ENCODE measurements at regions not wholly inside any gene's neighbourhood (a gene's known extent, or its start where the extent isn't known, plus 50 kb on each side); places are given as distances from the start of the nearest gene placed in this dataset.

DNA sequence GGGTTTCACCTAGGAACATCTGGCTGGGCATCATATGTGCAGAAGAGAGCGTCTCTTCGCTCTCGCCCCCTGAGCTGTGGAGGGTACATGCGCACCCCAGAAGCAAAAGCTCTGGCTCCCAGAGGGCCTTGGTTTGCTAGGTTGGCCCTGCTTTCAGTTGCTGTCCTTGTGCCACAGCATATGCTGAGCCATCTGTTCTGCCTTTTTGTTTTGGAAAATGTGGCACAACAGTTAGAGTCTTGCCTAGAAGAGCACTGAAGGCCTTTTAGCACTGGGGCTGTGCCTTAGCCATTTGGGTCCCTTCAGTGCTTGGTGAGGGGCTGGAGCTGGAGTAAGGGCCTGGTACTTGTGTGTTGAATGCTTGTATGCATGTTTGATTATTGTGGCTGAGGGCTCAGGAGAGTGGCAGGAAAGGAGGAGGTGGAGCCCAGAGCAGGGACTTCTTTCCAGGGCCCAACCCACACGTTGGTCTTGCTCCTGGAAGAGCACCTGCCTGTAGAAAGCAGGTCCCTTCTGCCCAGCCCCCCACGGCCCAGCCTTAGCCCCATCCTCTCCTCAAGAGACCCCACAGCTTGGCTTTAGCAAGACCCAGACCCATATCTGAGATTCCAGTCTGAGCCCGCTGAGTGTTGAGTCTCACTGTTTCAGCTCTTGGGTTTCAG, 113.7 kb downstream of the SLC25A47 start:
- no peaks in the 10 kb centered on the region for H3K36me3 ChIP-seq (ENCODE audit: control insufficient read depth, insufficient read depth, low read length)
- no peak overlapping the region for H3K4me3 ChIP-seq (ENCODE audit: low read depth, low read length)
- no peaks in the 10 kb centered on the region for H3K27me3 ChIP-seq (ENCODE audit: control insufficient read depth, insufficient read depth, low read length)
- H3K4me1 ChIP-seq (ENCODE audit: control insufficient read depth, insufficient read depth, low read length): peaks cover 6% of the 10 kb centered on the region
- H3K9me3 ChIP-seq (ENCODE audit: control insufficient read depth, insufficient read depth, low read length): no peaks in the 10 kb centered on the region
- H3K9ac ChIP-seq (ENCODE audit: low read depth, low read length): no peak overlapping the region

DNA sequence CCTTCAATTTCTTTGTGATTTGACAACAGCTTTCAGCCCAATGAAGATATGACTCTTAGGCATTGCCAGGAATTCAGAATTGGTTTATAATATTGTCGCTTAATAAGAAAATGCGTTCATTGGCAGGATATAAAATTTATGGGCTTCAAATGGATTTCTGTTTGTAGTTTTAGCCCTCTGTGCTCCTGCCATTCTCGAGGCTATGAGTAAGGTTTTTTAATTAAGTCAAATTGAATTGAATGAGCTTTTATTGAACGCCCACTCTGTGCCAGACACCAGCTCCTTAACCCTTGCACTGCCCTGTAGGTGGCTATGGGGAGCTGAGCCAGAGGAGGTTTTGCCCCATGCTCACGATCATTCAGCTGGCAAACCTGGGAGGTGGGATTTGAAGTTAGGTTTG, 115.1 kb downstream of the SLC25A47 start:
- Histone ChIP-seq H3K4me3 (ENCODE audit: low read depth, low read length) (no peak overlapping the region), H3K36me3 (ENCODE audit: control insufficient read depth, insufficient read depth, low read length) (no peaks in the 10 kb centered on the region), H3K9ac (ENCODE audit: low read depth, low read length) (no peak overlapping the region), H3K4me1 (ENCODE audit: control insufficient read depth, insufficient read depth, low read length) (peaks cover 13% of the 10 kb centered on the region), H3K27me3 (ENCODE audit: control insufficient read depth, insufficient read depth, low read length) (no peaks in the 10 kb centered on the region), H3K9me3 (ENCODE audit: control insufficient read depth, insufficient read depth, low read length) (no peaks in the 10 kb centered on the region)

DNA sequence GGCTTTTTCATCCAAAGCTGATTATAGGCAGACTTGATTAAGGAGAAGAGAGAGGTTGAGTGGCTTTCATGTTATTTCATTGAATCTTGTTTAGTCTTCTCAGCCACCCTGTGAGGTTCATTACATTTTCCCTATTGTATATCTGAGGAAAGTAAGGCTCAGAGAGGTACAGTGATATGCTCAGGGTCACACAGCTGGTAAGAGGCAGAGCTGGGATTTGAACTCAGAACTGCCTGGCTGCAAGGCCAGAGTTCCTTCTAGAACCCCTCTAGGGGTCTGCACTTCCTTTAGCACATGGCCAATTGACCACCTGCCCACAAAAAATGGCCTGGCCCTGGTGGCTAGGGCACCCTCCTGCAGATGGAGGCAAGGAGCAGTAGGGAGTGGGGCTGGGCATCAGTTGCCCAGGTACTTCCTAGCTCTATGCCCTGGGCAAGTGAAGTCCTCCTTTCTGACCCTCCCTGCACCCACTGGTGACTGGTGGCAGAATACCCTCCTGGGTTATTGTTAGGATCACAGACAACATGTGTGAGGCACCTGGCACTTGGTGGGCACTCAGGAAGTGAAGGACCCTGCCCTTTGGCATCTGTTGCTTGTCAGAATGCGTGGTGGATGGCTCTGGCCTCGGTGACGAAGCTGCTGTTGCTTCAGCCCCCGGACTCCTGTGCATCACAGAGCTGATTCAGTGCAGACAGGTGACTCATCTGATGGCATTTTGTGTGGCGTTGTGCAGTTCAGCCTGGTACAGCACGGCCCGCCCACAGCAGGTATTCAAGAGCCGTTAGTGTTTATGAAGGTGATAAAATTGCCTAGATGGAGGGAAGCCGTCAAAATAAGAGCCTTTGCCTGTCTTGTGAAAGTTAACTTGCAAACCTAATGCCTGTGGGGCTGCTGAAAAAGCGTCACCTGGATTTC, 115.8 kb downstream of the SLC25A47 start:
- Histone ChIP-seq H3K36me3 (ENCODE audit: control insufficient read depth, insufficient read depth, low read length) (no peaks in the 10 kb centered on the region), H3K9me3 (ENCODE audit: control insufficient read depth, insufficient read depth, low read length) (no peaks in the 10 kb centered on the region), H3K27me3 (ENCODE audit: control insufficient read depth, insufficient read depth, low read length) (no peaks in the 10 kb centered on the region), H3K4me3 (ENCODE audit: low read depth, low read length) (no peak overlapping the region), H3K4me1 (ENCODE audit: control insufficient read depth, insufficient read depth, low read length) (peaks cover 17% of the 10 kb centered on the region), H3K9ac (ENCODE audit: low read depth, low read length) (no peak overlapping the region)

DNA sequence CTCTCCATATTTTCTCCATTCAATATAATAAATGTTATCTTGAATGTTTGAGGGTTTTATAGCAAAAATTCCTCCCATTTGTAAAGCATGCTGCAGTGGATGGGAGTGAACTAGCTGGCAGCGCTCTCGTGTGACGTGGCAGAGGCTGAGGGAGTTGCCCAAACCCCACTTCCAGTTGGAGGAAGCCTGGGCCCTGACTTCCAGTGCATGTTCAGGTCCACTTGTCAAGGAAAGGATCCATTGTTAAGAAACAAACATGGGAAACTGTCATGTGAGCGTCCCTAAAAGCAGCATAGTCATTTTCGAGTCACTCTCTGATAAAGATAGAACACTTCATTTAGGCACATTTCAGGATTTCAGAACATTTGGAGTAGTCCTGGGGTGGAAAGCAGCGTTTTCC, 116.6 kb downstream of the SLC25A47 start:
- H3K9ac ChIP-seq (ENCODE audit: low read depth, low read length): no peak overlapping the region

DNA sequence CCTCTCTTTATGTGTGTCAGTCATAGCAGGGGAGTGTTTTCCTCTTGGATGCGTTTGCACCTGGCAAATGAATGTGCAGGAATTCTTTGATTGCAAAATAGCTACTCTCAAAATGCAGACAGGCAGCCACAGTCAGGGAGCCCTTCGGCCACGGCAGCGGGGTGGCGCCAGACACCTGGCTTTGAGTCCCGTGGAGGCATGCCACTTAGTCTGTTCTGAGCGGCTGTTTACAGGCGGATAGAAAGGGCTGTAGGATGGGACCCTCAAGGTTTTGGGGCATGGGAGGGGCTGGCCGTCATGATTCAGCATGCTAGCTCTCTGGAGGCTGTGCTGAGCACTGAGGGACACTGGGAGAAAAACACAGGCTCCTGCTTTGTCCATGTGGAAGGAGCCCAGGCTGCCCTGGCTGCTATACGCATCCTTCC, 117.1 kb downstream of the SLC25A47 start:
- no peaks in the 10 kb centered on the region for H3K27me3 ChIP-seq (ENCODE audit: control insufficient read depth, insufficient read depth, low read length)
- no peak overlapping the region for H3K4me3 ChIP-seq (ENCODE audit: low read depth, low read length)
- no peaks in the 10 kb centered on the region for H3K9me3 ChIP-seq (ENCODE audit: control insufficient read depth, insufficient read depth, low read length)
- peaks cover 19% of the 10 kb centered on the region for H3K4me1 ChIP-seq (ENCODE audit: control insufficient read depth, insufficient read depth, low read length)
- H3K36me3 ChIP-seq (ENCODE audit: control insufficient read depth, insufficient read depth, low read length): no peaks in the 10 kb centered on the region
- H3K9ac ChIP-seq (ENCODE audit: low read depth, low read length): no peak overlapping the region

More for the DNA sequence above, 116.6 kb downstream of the SLC25A47 start:
- Histone ChIP-seq H3K36me3 (ENCODE audit: control insufficient read depth, insufficient read depth, low read length) (no peaks in the 10 kb centered on the region), H3K9me3 (ENCODE audit: control insufficient read depth, insufficient read depth, low read length) (no peaks in the 10 kb centered on the region), H3K4me3 (ENCODE audit: low read depth, low read length) (no peak overlapping the region), H3K27me3 (ENCODE audit: control insufficient read depth, insufficient read depth, low read length) (no peaks in the 10 kb centered on the region), H3K4me1 (ENCODE audit: control insufficient read depth, insufficient read depth, low read length) (peaks cover 19% of the 10 kb centered on the region)

DNA sequence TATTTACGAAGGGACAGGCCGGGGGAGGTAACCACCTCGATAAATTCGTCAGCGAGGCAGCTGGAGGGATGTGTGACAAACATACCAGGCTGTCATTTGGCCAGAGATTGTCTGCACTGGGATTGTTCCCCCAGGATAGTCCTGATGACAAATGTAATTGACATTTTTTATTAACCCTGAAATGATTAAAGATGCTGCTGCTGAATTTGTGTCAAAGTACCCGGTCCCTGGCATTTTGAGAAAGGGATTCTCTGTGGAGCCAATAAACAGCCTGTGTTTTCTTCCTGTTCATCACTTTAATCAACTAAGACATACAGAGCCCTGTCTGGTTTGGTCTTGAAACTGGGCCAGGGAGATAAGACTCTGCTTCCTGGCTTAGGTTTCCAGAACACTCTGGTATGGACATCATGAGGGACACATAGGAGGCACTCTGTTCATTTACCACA, 117.6 kb downstream of the SLC25A47 start:
- Histone ChIP-seq H3K36me3 (ENCODE audit: control insufficient read depth, insufficient read depth, low read length) (no peaks in the 10 kb centered on the region), H3K4me1 (ENCODE audit: control insufficient read depth, insufficient read depth, low read length) (peaks cover 19% of the 10 kb centered on the region), H3K27me3 (ENCODE audit: control insufficient read depth, insufficient read depth, low read length) (no peaks in the 10 kb centered on the region), H3K9ac (ENCODE audit: low read depth, low read length) (no peak overlapping the region), H3K4me3 (ENCODE audit: low read depth, low read length) (no peak overlapping the region), H3K9me3 (ENCODE audit: control insufficient read depth, insufficient read depth, low read length) (no peaks in the 10 kb centered on the region)

DNA sequence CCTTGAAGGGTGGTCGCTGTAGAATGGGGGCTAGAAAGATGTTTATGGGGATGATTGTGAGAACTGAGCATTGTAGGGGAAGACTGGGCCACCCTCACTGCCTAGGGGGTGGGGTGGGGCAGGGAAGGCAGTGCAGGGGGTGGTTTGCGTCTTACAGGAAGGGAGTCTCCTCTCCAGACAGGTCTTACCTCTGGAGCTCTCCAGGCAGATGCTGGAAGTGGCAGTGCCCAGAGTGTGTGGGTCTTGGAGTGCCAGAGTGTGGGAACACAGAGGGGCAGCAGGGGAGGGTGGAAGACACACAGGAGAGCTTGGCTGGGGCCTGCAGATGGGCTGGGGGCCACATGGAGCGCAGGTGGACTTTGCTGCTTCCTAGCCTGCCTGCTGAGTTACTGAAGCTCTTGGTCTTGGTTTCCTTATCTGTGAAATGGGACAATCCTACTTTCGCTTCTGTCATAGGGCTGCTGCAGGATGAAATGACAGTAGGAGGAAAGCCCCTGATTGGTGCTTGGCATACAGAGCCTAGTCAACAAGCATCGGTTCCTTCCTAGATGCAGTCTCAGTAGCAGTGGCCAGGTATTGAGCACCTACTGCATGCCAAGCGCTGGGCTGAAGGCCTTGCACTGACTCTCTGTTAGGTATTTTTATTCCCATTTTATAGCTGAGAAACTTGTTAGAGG, 118.3 kb downstream of the SLC25A47 start:
- H3K27me3 ChIP-seq (ENCODE audit: control insufficient read depth, insufficient read depth, low read length): no peaks in the 10 kb centered on the region
- H3K4me3 ChIP-seq (ENCODE audit: low read depth, low read length): no peak overlapping the region
- H3K9ac ChIP-seq (ENCODE audit: low read depth, low read length): no peak overlapping the region
- peaks cover 19% of the 10 kb centered on the region for H3K4me1 ChIP-seq (ENCODE audit: control insufficient read depth, insufficient read depth, low read length)
- no peaks in the 10 kb centered on the region for H3K9me3 ChIP-seq (ENCODE audit: control insufficient read depth, insufficient read depth, low read length)
- no peaks in the 10 kb centered on the region for H3K36me3 ChIP-seq (ENCODE audit: control insufficient read depth, insufficient read depth, low read length)

DNA sequence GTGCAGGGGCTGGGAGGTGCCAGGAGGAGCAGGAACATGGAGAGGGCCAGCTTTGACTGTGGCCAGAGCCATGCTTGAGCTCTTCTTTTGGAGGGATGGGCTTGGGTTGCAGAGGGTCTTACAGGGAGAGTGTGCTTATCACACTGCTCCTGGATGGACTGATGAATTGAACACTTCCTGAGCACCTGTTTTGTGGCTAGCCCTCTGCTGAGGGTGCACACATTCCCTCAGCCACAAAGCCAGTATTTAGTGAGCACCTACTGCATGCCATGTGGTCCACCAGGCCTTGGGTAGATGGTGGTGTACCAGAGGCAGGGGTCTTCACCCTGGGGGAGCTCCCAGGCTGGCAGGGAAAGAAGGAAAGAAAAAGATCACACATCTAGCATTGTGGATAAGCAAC, 118.9 kb downstream of the SLC25A47 start:
- H3K27me3 ChIP-seq (ENCODE audit: control insufficient read depth, insufficient read depth, low read length): no peaks in the 10 kb centered on the region
- no peak overlapping the region for H3K9ac ChIP-seq (ENCODE audit: low read depth, low read length)
- no peaks in the 10 kb centered on the region for H3K36me3 ChIP-seq (ENCODE audit: control insufficient read depth, insufficient read depth, low read length)
- H3K4me1 ChIP-seq (ENCODE audit: control insufficient read depth, insufficient read depth, low read length): peaks cover 23% of the 10 kb centered on the region
- no peaks in the 10 kb centered on the region for H3K9me3 ChIP-seq (ENCODE audit: control insufficient read depth, insufficient read depth, low read length)
- no peak overlapping the region for H3K4me3 ChIP-seq (ENCODE audit: low read depth, low read length)

DNA sequence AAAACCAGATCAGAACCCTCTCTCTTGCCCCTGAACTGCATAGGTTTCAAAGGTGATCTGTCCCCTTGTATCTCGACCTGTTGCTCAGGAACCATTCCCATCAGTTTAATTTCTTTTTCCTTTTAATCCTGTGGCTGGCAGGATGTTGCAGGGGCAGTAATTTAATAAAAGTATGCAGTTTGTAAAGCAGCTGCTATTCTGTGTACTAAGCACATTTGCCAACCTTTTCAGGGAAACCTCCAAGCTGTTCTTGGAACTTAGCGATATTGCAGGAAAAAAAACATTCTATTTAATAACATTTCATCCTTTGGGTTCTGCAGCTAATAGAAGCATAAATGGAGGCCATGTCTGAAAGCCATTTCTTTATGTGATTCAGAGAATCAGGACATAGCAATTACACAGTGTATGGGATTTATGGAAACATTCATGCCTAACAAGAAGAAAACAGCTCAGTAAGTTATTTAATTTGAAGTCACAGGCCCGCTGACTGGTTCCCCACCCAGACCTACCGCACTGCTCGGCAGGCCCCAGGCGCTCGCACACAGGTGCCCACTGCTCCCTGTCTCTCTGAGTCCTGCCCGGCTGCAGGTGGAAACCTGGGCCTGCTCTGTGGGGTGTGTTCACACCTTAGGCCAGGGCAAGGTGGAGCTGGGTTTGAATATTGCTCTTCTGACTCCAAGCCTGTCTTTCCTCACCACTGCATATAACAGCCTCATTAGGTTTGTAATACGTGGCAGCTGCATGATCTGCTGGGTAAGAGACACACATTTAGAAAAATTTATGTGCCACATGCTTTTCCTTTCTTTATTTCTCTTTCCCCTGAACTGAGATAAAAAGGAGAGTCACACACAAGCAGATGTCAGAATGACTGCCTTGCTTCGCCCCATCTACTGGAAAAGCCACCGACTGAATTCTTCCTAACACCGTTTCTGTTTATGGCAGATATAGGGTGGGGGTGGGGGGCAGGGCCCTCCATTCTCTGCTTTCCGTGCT, 119.7 kb downstream of the SLC25A47 start:
- Histone ChIP-seq H3K36me3 (ENCODE audit: control insufficient read depth, insufficient read depth, low read length) (no peaks in the 10 kb centered on the region), H3K27me3 (ENCODE audit: control insufficient read depth, insufficient read depth, low read length) (no peaks in the 10 kb centered on the region), H3K4me1 (ENCODE audit: control insufficient read depth, insufficient read depth, low read length) (peaks cover 28% of the 10 kb centered on the region), H3K9ac (ENCODE audit: low read depth, low read length) (peak overlapping the region; percentile 13), H3K9me3 (ENCODE audit: control insufficient read depth, insufficient read depth, low read length) (no peaks in the 10 kb centered on the region), H3K4me3 (ENCODE audit: low read depth, low read length) (no peak overlapping the region)

DNA sequence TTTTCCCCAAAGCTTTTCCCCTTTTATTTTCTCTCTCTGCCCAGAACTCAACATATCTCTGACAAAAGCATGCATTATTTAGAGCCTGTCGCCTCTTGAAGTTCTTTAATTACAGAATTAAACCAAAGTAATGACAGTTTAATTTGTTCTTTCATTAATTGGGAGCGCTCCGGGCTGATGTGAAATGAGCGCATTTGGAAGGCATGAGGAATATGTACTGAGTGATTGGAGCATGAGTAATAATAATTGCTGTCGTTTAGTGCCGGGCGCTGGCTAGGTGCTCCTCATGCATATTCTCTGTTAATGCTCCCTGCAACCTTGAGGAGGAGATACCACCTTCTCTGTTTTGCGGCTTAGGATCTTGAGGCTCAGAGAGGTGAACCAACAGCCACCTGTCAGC, 120.5 kb downstream of the SLC25A47 start:
- Histone ChIP-seq H3K4me1 (ENCODE audit: control insufficient read depth, insufficient read depth, low read length) (peaks cover 28% of the 10 kb centered on the region), H3K9ac (ENCODE audit: low read depth, low read length) (no peak overlapping the region), H3K4me3 (ENCODE audit: low read depth, low read length) (no peak overlapping the region), H3K9me3 (ENCODE audit: control insufficient read depth, insufficient read depth, low read length) (no peaks in the 10 kb centered on the region), H3K36me3 (ENCODE audit: control insufficient read depth, insufficient read depth, low read length) (no peaks in the 10 kb centered on the region), H3K27me3 (ENCODE audit: control insufficient read depth, insufficient read depth, low read length) (no peaks in the 10 kb centered on the region)

Measured in iPS-15b (cell line).